ENCODE measurements at regions not wholly inside any gene's neighbourhood (a gene's known extent, or its start where the extent isn't known, plus 50 kb on each side); places are given as distances from the start of the nearest gene placed in this dataset.

- Histone ChIP-seq H3K27me3 (ENCODE audit: control insufficient read depth, insufficient read depth, low read length) (no peaks in the 10 kb centered on the region), H3K4me1 (ENCODE audit: control insufficient read depth, insufficient read depth, low read length) (no peaks in the 10 kb centered on the region), H3K4me3 (ENCODE audit: low read length) (no peak overlapping the region), H3K36me3 (ENCODE audit: control insufficient read depth, insufficient read depth, low read length) (no peaks in the 10 kb centered on the region), H3K9ac (ENCODE audit: low read length) (no peak overlapping the region), H3K27ac (ENCODE audit: low read depth, low read length) (no peak overlapping the region)
Observed at GRCh38 chr22:44373234-44373633, 60.5 kb upstream of the SHISAL1 start.

GRCh38 chr22:44372611-44373010, 59.9 kb upstream of the SHISAL1 start:
- Histone ChIP-seq H3K36me3 (ENCODE audit: control insufficient read depth, insufficient read depth, low read length) (no peaks in the 10 kb centered on the region), H3K27me3 (ENCODE audit: control insufficient read depth, insufficient read depth, low read length) (no peaks in the 10 kb centered on the region), H3K9ac (ENCODE audit: low read length) (no peak overlapping the region), H3K4me1 (ENCODE audit: control insufficient read depth, insufficient read depth, low read length) (no peaks in the 10 kb centered on the region), H3K4me3 (ENCODE audit: low read length) (no peak overlapping the region), H3K27ac (ENCODE audit: low read depth, low read length) (no peak overlapping the region)

GRCh38 chr22:44371741-44372525, 59.2 kb upstream of the SHISAL1 start:
- no peak overlapping the region for H3K4me3 ChIP-seq (ENCODE audit: low read length)
- H3K27ac ChIP-seq (ENCODE audit: low read depth, low read length), result no peak overlapping the region
- H3K36me3 ChIP-seq (ENCODE audit: control insufficient read depth, insufficient read depth, low read length), result no peaks in the 10 kb centered on the region
- H3K27me3 ChIP-seq (ENCODE audit: control insufficient read depth, insufficient read depth, low read length), result no peaks in the 10 kb centered on the region
- no peak overlapping the region for H3K9ac ChIP-seq (ENCODE audit: low read length)
- no peaks in the 10 kb centered on the region for H3K4me1 ChIP-seq (ENCODE audit: control insufficient read depth, insufficient read depth, low read length)

- H3K27ac ChIP-seq (ENCODE audit: low read depth, low read length), result no peak overlapping the region
- no peaks in the 10 kb centered on the region for H3K4me1 ChIP-seq (ENCODE audit: control insufficient read depth, insufficient read depth, low read length)
- H3K27me3 ChIP-seq (ENCODE audit: control insufficient read depth, insufficient read depth, low read length), result no peaks in the 10 kb centered on the region
Observed at GRCh38 chr22:44369916-44370801, 57.4 kb upstream of the SHISAL1 start.

GRCh38 chr22:44369293-44369661, 56.5 kb upstream of the SHISAL1 start:
- Histone ChIP-seq H3K27ac (ENCODE audit: low read depth, low read length) (no peak overlapping the region), H3K9ac (ENCODE audit: low read length) (no peak overlapping the region), H3K4me1 (ENCODE audit: control insufficient read depth, insufficient read depth, low read length) (peaks cover under 1% of the 10 kb centered on the region), H3K27me3 (ENCODE audit: control insufficient read depth, insufficient read depth, low read length) (no peaks in the 10 kb centered on the region), H3K4me3 (ENCODE audit: low read length) (no peak overlapping the region), H3K36me3 (ENCODE audit: control insufficient read depth, insufficient read depth, low read length) (no peaks in the 10 kb centered on the region)

More at GRCh38 chr22:44369916-44370801, 57.4 kb upstream of the SHISAL1 start:
- H3K9ac ChIP-seq (ENCODE audit: low read length), result no peak overlapping the region
- no peaks in the 10 kb centered on the region for H3K36me3 ChIP-seq (ENCODE audit: control insufficient read depth, insufficient read depth, low read length)
- H3K4me3 ChIP-seq (ENCODE audit: low read length), result no peak overlapping the region

GRCh38 chr22:44368611-44369292, 56.0 kb upstream of the SHISAL1 start:
- Histone ChIP-seq H3K27me3 (ENCODE audit: control insufficient read depth, insufficient read depth, low read length) (no peaks in the 10 kb centered on the region), H3K4me3 (ENCODE audit: low read length) (no peak overlapping the region), H3K4me1 (ENCODE audit: control insufficient read depth, insufficient read depth, low read length) (peaks cover 6% of the 10 kb centered on the region), H3K27ac (ENCODE audit: low read depth, low read length) (no peak overlapping the region), H3K36me3 (ENCODE audit: control insufficient read depth, insufficient read depth, low read length) (no peaks in the 10 kb centered on the region), H3K9ac (ENCODE audit: low read length) (no peak overlapping the region)

GRCh38 chr22:44366372-44367300, 53.9 kb upstream of the SHISAL1 start:
- H3K4me1 ChIP-seq (ENCODE audit: control insufficient read depth, insufficient read depth, low read length), result peaks cover 17% of the 10 kb centered on the region
- no peak overlapping the region for H3K27ac ChIP-seq (ENCODE audit: low read depth, low read length)
- H3K9ac ChIP-seq (ENCODE audit: low read length), result no peak overlapping the region
- no peak overlapping the region for H3K4me3 ChIP-seq (ENCODE audit: low read length)
- no peaks in the 10 kb centered on the region for H3K27me3 ChIP-seq (ENCODE audit: control insufficient read depth, insufficient read depth, low read length)
- no peaks in the 10 kb centered on the region for H3K36me3 ChIP-seq (ENCODE audit: control insufficient read depth, insufficient read depth, low read length)

GRCh38 chr22:44365832-44366231, 53.1 kb upstream of the SHISAL1 start:
- H3K36me3 ChIP-seq (ENCODE audit: control insufficient read depth, insufficient read depth, low read length), result no peaks in the 10 kb centered on the region
- H3K4me3 ChIP-seq (ENCODE audit: low read length), result no peak overlapping the region
- peaks cover 24% of the 10 kb centered on the region for H3K4me1 ChIP-seq (ENCODE audit: control insufficient read depth, insufficient read depth, low read length)
- H3K27ac ChIP-seq (ENCODE audit: low read depth, low read length), result no peak overlapping the region
- H3K27me3 ChIP-seq (ENCODE audit: control insufficient read depth, insufficient read depth, low read length), result no peaks in the 10 kb centered on the region
- no peak overlapping the region for H3K9ac ChIP-seq (ENCODE audit: low read length)

GRCh38 chr22:44365191-44365590, 52.4 kb upstream of the SHISAL1 start:
- H3K27ac ChIP-seq (ENCODE audit: low read depth, low read length), result no peak overlapping the region
- H3K4me1 ChIP-seq (ENCODE audit: control insufficient read depth, insufficient read depth, low read length), result peaks cover 30% of the 10 kb centered on the region
- H3K36me3 ChIP-seq (ENCODE audit: control insufficient read depth, insufficient read depth, low read length), result no peaks in the 10 kb centered on the region
- H3K27me3 ChIP-seq (ENCODE audit: control insufficient read depth, insufficient read depth, low read length), result no peaks in the 10 kb centered on the region
- no peak overlapping the region for H3K9ac ChIP-seq (ENCODE audit: low read length)
- no peak overlapping the region for H3K4me3 ChIP-seq (ENCODE audit: low read length)

- Histone ChIP-seq H3K27me3 (ENCODE audit: control insufficient read depth, insufficient read depth, low read length) (no peaks in the 10 kb centered on the region), H3K4me3 (ENCODE audit: low read length) (no peak overlapping the region), H3K27ac (ENCODE audit: low read depth, low read length) (no peak overlapping the region), H3K36me3 (ENCODE audit: control insufficient read depth, insufficient read depth, low read length) (no peaks in the 10 kb centered on the region), H3K9ac (ENCODE audit: low read length) (no peak overlapping the region), H3K4me1 (ENCODE audit: control insufficient read depth, insufficient read depth, low read length) (peaks cover 32% of the 10 kb centered on the region)
Observed at GRCh38 chr22:44364751-44365130, 52.0 kb upstream of the SHISAL1 start.

GRCh38 chr22:44363980-44364750, 51.4 kb upstream of the SHISAL1 start:
- H3K36me3 ChIP-seq (ENCODE audit: control insufficient read depth, insufficient read depth, low read length), result no peaks in the 10 kb centered on the region
- H3K4me1 ChIP-seq (ENCODE audit: control insufficient read depth, insufficient read depth, low read length), result peaks cover 32% of the 10 kb centered on the region
- no peaks in the 10 kb centered on the region for H3K27me3 ChIP-seq (ENCODE audit: control insufficient read depth, insufficient read depth, low read length)
- peak overlapping the region; percentile 71 for H3K27ac ChIP-seq (ENCODE audit: low read depth, low read length)
- H3K4me3 ChIP-seq (ENCODE audit: low read length), result no peak overlapping the region
- no peak overlapping the region for H3K9ac ChIP-seq (ENCODE audit: low read length)
